ENCODE measurements at regions not wholly inside any gene's neighbourhood (a gene's known extent, or its start where the extent isn't known, plus 50 kb on each side); places are given as distances from the start of the nearest gene placed in this dataset.

DNA sequence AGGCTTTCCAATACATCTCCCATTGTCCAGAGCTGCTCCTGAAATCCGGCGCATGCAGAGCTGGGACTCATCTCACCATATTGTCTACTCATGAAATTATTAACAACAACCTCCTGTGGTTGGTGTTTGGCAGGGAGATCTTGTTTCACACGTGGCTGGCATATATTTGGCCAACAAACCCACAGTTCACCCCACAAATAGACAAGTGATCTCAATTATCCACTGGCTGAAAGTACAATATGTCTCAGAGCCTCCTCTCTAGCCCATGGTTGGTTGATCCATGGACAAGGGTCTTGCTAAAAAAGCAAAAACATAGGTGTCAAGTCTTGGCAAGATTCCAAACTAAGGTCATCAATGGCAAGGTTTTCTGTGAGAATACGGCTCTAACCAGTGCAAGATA, 386.9 kb downstream of the ETS1 start:
- in situ Hi-C loops (cut with MboI; ENCODE audit: low sequenced_read_pairs), result no loop called here

DNA sequence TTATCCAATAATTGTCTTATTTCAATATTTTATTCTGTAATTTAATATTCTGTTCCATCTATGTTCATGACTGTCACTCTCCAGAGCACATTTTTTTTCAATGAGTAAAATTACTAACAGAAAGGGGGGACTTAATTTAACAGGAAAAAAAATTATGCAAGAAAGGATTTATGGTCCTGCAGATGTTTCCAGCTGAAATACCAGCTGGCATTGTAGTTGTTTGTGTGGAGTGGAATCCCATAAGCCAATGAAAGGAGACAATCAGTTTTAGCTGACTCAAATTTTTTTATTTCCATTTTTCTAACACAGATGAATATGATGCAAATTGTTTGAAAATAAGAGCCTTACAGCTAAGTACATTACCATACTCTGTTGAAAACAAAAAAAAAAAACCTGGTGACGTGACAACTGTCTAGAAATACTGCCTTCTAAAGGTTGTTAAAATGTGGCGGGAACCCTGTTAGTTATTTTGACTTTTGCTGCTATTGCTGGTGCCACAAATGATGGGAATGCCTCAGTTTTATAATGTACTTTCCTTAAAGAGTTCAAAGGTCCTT, 389.1 kb downstream of the ETS1 start:
- in situ Hi-C loops (cut with MboI; ENCODE audit: low sequenced_read_pairs), result no loop called here

DNA sequence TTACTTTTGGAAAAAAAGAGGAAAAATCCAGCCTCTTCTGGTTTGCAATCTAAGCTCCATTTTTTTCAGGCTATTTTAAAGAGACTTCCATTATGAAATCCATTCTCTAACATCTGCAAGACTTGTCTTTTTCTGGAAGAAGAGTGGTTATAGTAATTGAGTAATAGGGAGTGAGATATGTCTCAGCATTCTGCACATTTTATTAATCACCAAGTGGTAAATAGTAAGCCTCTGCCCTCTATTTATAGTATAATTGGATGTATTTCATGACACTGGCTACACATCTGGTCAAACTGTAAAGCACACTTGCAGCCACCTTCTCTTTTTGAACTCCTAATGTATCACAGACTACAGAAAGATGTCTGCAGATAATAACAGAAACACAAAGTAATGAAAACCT, 391.1 kb downstream of the ETS1 start:
- in situ Hi-C loops (cut with MboI; ENCODE audit: low sequenced_read_pairs), result no loop called here

DNA sequence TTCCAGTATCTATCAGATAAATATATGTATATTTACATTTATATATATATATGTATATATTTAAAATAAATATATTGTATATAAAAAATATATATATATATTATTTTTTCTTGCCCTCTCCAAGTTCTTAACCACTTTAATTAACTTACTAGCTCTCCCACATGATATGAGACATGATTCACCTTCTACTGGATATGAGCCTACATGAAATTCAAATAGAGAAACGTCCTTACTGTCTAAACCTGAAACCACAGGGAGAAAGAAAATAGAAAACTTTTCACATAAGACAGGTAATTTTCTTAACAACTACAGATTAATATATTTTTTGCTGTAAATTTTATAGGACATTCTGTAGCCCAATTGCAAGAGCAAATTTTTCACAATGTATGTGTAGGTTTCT, 391.6 kb downstream of the ETS1 start:
- in situ Hi-C loops (cut with MboI; ENCODE audit: low sequenced_read_pairs), result no loop called here

DNA sequence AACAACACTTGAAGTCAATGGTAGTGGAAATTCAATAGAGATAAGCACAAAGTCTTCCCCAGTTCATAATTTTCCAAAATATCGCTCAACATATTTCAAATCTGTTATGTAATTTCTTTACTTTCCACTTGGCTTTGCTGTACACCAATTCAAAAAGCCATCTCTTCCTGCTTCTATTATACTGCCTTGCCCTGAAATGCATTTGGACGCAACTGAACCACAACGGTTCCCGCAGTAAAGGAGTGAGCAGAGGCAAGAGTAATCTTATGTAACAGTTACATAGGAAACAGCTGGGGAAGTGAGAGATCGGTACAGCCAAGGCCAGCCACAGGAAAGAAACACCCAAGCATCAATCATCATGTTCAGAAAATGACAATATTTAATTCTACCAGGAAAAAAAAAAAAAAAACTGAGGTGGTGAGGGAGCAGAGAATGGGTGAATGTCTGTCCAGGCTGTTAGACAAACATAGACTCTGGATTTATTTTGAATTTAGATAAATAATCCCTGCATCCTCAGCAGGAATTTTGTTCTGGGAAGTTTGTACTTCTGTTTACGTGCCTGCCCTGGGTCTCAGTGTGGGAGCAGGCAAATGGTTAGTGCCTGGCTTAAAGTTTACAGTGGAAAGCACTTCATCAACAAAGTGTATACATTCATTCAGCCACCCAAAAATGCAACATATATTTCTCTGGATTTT, 392.2 kb downstream of the ETS1 start:
- in situ Hi-C loops (cut with MboI; ENCODE audit: low sequenced_read_pairs), result no loop called here

DNA sequence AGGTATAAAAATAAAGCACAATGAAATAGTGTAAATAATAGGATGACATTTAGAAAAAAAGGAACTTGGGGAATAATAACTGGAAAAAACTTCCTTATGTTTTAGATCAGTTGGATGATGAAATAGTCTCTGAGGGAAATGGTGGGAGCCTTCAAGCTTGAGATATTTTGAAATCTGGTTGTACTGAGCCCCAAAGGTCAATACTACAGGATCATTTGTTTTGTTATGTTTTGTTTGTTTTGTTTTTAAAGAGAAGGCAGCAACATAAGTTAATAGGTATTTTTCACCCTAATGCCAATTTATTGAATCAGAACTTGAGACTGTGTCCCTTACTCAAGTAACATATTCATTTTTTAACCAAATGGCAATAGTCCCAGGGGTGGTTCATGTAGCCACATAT, 393.1 kb downstream of the ETS1 start:
- in situ Hi-C loops (cut with MboI; ENCODE audit: low sequenced_read_pairs), result no loop called here

DNA sequence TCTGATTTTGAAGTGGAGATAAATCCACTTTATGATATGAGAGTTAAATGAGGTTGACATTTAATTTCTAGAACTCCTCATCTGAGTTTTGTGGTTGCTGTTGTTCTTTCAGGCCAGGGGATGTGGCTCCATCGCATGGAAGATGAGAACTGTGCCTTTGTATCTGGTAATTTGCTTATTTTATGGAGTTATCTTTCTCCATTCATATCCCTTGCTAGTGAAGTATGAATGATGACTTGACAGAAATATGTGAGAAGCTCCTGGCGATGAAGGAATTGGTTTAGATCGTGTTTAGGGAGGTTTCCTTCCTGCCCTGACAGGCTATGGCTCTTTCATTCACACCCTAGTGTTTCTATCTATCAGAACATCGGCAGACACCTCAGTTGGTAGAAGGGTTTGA, 393.7 kb downstream of the ETS1 start:
- in situ Hi-C loops (cut with MboI; ENCODE audit: low sequenced_read_pairs), result no loop called here

DNA sequence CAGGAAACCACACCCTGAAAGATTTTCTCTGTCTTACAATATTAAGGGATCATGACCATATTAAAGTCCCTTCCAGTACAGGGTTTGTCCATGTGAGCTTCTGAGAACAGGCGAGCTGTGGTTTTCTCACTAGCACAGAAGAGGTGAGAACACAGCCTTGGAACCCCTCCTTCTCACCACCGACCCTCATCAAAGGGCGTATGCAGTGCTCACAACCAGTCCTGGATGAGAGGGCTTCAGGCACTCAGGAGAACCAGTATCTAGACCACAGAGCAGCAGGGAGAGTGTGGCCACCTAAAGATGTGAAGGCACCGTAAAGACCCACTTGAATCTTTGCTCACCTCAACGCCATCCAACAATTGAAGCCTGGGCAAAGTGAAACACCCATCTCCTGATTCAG, 397.0 kb downstream of the ETS1 start:
- in situ Hi-C loops (cut with MboI; ENCODE audit: low sequenced_read_pairs), result no loop called here

DNA sequence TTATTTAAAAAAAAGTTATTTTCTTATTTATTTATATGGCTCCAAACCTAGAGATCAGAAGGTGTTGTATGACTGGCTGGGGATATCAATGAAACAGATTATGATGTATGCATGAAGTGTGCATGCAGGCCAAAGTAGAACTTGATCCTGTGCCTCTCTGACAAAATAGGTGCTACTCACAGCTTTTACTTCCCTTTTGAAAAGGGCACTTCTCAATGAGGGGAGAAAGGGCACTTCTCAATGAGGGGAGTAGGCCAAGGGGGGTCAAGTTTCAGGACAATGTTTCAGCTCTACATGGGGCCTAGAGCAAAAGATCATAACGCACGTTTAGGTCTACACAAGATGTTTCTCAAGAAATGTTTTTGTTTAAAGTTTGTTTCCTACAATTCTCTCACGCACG, 397.5 kb downstream of the ETS1 start:
- in situ Hi-C loops (cut with MboI; ENCODE audit: low sequenced_read_pairs), result no loop called here

DNA sequence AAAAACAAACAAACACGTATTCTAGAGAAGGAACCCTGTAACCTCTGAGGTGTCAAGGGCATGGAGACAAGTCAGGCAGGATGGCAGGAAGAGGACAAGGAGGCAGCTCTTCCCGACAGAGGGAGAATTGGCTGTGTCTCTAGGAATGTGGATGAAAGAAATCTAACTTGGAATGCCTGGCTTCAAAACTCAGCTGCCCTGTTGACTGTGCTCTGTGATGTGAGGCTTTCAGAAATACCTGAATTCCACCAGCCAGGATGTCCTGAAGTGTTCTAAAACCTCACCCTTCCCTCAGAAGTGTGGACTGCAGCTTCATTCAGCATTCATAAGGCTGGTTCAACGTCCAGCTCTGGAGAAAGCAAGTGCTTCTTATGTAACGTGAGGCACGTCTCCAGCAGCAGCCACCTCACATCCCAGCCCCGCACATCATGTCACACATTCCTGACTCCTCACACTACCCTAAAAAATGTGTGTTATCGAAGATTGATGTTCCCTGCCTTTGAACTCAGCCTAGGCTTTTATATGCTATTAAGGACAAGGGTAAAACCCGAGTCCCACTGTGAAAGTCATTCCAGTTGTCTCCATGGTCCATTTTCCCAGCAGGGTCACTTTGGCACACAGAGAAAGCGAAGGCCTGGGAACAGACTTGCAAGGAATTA, 398.9 kb downstream of the ETS1 start:
- in situ Hi-C loops (cut with MboI; ENCODE audit: low sequenced_read_pairs), result no loop called here

DNA sequence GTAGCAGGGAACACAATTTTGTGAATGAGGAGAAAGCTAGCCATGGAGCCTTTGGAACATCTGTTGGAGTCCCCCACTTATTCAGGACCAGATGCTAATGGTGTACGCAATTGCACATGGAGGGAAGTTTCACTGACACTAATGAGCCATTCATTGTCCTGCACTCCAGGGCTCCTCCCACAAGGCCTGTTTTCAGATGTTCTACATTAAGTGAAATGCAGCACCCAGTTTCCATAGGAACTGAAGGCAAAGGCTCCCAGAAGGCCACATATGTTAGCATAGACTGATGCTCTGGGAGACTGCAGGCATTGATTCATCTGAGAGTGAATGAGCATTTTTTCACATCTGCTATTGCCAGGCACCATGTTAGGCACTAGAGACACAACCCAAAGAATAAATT, 399.5 kb downstream of the ETS1 start:
- in situ Hi-C loops (cut with MboI; ENCODE audit: low sequenced_read_pairs), result no loop called here

DNA sequence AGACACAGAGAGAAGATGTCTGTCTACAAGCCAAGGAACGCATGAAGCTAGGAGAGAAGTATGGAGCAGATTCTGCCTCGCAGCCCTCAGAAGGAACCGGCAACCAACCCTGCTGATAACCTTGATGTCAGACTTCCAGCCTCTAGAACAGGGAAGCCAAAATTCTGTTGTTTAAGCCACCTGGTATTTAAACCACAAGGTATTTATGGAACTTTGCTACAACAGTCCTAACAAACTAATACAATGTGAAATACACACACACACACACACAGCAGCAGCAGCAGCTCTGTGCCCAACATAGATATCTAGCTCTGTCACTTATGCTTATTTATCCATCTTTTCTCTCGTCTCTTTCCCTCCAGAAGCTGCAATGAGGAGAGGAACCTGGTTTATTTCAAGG, 400.0 kb downstream of the ETS1 start:
- in situ Hi-C loops (cut with MboI; ENCODE audit: low sequenced_read_pairs), result no loop called here

DNA sequence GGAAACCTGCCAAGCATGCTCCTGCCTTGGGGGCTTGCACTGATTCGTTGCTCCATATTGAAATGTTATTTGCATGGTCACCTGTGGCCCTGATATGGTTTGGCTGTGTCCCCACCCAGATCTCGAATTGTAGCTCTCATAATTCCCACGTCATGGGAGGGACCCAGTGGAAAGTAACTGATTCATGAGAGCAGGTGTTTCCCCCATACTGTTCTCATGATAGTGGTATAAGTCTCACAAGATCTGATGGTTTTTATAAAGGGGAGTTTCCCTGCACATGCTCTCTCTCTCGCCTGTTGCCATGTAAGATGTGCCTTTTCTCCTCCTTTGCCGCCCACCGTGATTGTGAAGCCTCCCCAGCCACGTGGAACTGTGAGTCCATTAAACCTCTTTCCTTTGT, 402.4 kb downstream of the ETS1 start:
- in situ Hi-C loops (cut with MboI; ENCODE audit: low sequenced_read_pairs), result no loop called here

DNA sequence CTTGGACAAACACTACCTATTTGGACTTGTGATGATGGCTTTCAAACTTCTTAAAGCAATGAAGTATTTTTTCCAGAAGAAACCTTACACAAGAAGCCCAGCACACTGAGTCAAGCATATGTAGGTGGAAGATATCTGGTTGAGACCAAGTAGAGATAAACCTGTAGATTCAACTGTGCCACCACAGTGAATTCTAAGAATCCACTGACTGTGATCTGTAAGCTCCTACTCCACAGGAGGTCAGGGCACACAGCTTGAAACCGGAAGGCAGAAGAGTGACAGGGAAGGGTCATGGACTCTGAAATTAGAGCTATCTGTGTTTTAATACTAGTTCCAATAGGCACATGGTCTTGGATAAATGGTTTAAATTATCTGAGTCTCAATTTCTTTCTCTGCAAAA, 404.5 kb downstream of the ETS1 start:
- in situ Hi-C loops (cut with MboI; ENCODE audit: low sequenced_read_pairs), result no loop called here

DNA sequence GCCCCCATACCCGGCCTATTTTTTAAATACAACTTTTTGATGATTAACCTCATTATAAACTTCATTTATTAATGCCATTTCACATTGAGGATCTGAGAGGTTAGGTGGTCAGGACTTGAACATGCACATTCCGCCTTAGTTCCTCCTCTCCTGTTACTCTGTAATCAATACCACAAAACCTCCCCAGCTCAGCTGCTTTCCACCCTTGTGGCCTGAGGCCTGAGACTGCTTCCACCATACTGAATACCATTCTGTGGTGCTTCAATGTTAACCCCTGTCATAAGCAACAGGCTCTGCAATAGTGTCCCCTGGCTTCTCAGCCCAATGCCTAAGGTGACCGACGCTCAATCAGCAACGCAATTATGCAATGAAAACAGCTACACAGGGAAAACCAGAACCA, 405.4 kb downstream of the ETS1 start:
- in situ Hi-C loops (cut with MboI; ENCODE audit: low sequenced_read_pairs), result no loop called here

DNA sequence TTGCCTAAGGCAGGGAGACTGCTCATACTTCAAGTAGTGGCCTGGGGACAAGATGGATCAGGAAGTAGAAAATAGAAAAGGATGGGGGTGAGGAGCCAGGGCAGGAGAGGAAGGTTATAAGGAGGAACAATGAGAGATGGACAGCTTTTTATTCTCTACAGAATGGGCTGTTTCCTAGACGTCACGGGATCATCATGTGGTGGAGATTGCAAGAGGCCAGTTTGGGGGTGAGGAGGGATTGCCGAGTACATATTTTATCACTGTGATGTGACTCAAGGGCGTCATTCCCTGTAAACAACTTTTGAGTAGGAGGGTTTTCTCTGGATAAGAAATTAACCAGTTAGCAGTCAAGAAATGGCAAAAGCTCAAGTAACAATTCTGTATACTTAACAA, 406.3 kb downstream of the ETS1 start:
- in situ Hi-C loops (cut with MboI; ENCODE audit: low sequenced_read_pairs), result no loop called here

DNA sequence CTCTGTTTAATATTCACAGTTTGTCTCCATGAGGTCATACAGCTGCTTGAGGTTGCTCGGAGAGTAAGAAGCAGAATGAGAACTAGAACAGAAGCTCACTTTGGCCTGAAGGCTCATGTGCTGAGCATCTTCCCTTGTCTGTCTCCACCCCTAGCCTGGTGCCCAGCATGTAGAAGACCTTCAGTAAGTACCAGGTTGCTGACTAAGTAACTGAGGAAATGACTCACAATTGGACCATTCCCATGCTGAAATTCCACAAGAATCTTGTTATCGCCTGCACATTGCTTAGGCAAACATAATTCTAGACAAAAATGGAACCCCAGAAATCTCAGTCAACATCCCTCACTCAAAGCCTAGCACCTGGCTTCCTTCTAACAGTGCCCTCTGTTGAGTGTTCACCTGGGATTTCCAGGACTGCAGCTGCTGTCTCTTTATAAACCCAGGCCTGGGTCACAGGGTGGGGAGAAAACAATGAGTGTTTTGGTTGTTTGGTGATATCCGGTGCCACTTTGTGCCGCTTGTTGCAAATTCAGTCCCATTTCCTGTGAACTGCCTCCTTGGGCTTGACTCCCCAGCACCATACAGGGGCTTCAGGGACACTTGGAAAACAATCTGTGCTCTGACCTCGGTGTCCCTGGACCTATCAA, 406.8 kb downstream of the ETS1 start:
- in situ Hi-C loops (cut with MboI; ENCODE audit: low sequenced_read_pairs), result no loop called here

DNA sequence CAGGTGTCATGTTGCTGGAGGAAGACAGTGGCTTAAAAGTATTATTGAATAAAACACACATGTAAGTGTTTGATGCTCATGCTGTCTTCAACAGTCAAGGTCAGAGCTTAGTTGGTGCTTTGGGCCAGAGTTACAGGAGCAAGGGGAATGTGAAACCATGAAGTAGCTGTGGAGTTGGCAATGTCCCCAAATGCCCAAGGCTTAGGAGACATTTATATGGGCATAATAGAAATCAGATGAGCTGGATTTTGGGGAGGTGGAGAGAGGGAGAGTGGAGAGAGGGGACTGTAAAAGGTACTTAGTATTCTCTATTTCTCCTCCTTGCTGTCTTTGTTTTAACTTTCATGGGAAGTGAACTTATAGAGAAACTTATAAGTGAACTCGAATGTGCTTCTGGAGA, 407.8 kb downstream of the ETS1 start:
- in situ Hi-C loops (cut with MboI; ENCODE audit: low sequenced_read_pairs), result loop anchor here (10.0 kb wide), 2 partner anchors 455 to 675 kb away; no protein-coding TSS in a partner anchor

DNA sequence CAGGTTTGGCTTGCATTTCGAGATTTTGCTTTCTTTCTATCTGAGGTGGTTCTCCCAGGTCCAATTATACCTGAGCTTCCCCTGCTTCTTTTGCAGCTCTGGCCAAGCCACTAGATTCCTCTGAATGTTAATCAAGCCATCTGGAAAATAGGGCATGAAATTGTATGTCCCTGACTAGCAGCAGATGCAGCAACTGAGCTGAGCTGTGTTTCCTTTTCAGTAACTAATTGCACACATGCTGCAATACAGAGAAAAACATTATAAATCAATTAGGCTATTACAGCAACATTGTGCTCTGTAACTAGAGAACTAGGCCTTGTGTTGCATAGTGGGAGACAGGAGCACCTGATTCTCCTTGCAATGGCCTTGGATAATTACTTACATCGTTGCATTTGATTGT, 408.3 kb downstream of the ETS1 start:
- in situ Hi-C loops (cut with MboI; ENCODE audit: low sequenced_read_pairs), result loop anchor here (10.0 kb wide), 2 partner anchors 456 to 676 kb away; no protein-coding TSS in a partner anchor

DNA sequence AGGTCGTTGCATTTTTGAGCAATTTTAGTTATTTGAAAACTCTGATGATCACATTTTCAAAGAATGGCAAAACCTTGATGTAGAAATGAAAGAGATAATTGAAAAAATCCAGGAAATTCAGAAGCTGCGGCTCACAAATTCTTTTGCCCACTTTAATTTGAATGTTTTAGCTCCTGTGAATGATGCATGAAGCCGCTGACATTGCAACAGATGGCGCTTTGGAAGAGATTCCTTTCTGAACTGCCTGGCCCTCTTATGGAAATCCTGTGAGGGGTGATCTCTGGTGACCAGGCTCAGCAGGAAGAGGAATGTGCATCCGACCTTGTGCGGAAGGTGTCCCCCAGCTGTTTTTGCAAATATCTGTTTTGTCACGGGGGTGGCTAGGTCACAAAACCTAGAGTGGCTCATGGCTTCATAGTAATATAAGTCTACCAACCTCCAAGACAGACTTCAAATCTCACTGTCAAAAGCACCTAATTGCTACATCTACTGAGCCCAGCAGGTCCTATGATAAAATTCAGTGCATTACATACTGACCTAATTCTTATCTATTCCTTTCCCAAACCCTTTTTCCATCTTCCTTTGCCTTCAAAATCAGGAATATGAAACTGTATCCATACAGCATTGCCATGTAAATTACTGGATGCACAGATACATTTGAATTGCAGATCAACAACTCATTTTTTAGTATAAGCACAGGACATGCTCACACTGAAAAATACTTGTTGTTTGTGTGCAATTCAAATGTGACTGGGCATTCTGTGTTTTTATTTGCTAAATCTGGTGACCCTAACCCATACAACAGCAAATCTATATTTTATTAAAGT, 412.7 kb downstream of the ETS1 start:
- in situ Hi-C loops (cut with MboI; ENCODE audit: low sequenced_read_pairs), result loop anchor here (10.0 kb wide), 2 partner anchors 460 to 680 kb away; no protein-coding TSS in a partner anchor

Data from HL-60/S4 (cell line).